ENCODE measurements at regions not wholly inside any gene's neighbourhood (a gene's known extent, or its start where the extent isn't known, plus 50 kb on each side); places are given as distances from the start of the nearest gene placed in this dataset.

GRCh38 chr5:24059006-24059405 lies 551.6 kb downstream of the PRDM9 start:
- Histone ChIP-seq H3K27ac (no peak overlapping the region), H3K4me1 (replicated peaks in 1 of 2) (no peaks in the 10 kb centered on the region), H3K4me3 (no peak overlapping the region)
- 0 to 100% (median 51%) methylated on average over 1 to 2 of the region's 2 CpGs; no CpG with 5 or more reads in 2 of the 10 experiments for WGBS, 10 experiments
- ATAC-seq (replicated peaks in 6 of 8), result no peak
- in situ Hi-C loops (cut with MboI; ENCODE audit: low pct_unique_long_range_greater_than_20kb in 2 of 9, low sequenced_read_pairs in 9 of 9, unreplicated experiment in 9 of 9), result no loop called here

- no peak for ATAC-seq (replicated peaks in 6 of 8)
- Histone ChIP-seq H3K27ac (no peak overlapping the region), H3K4me1 (replicated peaks in 1 of 2) (no peaks in the 10 kb centered on the region), H3K4me3 (no peak overlapping the region)
- 36 to 92% (median 77%) methylated on average over 2 to 4 of the region's 4 CpGs for WGBS, 10 experiments
- in situ Hi-C loops (cut with MboI; ENCODE audit: low pct_unique_long_range_greater_than_20kb in 2 of 9, low sequenced_read_pairs in 9 of 9, unreplicated experiment in 9 of 9), result no loop called here
These were observed 552.3 kb downstream of the PRDM9 start for GRCh38 chr5:24059716-24060115.

- ATAC-seq (replicated peaks in 6 of 8), result no peak
- Histone ChIP-seq H3K4me3 (no peak overlapping the region), H3K4me1 (replicated peaks in 1 of 2) (no peaks in the 10 kb centered on the region), H3K27ac (no peak overlapping the region)
- in situ Hi-C loops (cut with MboI; ENCODE audit: low pct_unique_long_range_greater_than_20kb in 2 of 9, low sequenced_read_pairs in 9 of 9, unreplicated experiment in 9 of 9), result no loop called here
- WGBS, 10 experiments, result 25 to 100% (median 87%) methylated on average over 1 to 4 of the region's 4 CpGs
These were observed 558.4 kb downstream of the PRDM9 start for GRCh38 chr5:24065779-24066178.

GRCh38 chr5:24067208-24067607 lies 559.8 kb downstream of the PRDM9 start:
- Histone ChIP-seq H3K4me1 (replicated peaks in 1 of 2) (no peaks in the 10 kb centered on the region), H3K27ac (no peak overlapping the region), H3K4me3 (no peak overlapping the region)
- ATAC-seq (replicated peaks in 6 of 8), result no peak
- 60 to 100% (median 83%) methylated on average over 1 to 2 of the region's 2 CpGs; no CpG with 5 or more reads in 4 of the 10 experiments for WGBS, 10 experiments
- in situ Hi-C loops (cut with MboI; ENCODE audit: low pct_unique_long_range_greater_than_20kb in 2 of 9, low sequenced_read_pairs in 9 of 9, unreplicated experiment in 9 of 9), result no loop called here

GRCh38 chr5:24068524-24068923 lies 561.1 kb downstream of the PRDM9 start:
- ATAC-seq (replicated peaks in 6 of 8), result no peak
- in situ Hi-C loops (cut with MboI; ENCODE audit: low pct_unique_long_range_greater_than_20kb in 2 of 9, low sequenced_read_pairs in 9 of 9, unreplicated experiment in 9 of 9), result no loop called here
- no peaks in the 10 kb centered on the region for H3K4me1 ChIP-seq (replicated peaks in 1 of 2)
- no peak overlapping the region for H3K4me3 ChIP-seq
- H3K27ac ChIP-seq, result no peak overlapping the region
- WGBS, 10 experiments, result 7 to 100% (median 95%) methylated on average over 2 to 3 of the region's 3 CpGs

- in situ Hi-C loops (cut with MboI; ENCODE audit: low pct_unique_long_range_greater_than_20kb in 2 of 9, low sequenced_read_pairs in 9 of 9, unreplicated experiment in 9 of 9), result no loop called here
- no peaks in the 10 kb centered on the region for H3K4me1 ChIP-seq (replicated peaks in 1 of 2)
- H3K27ac ChIP-seq, result no peak overlapping the region
- no peak overlapping the region for H3K4me3 ChIP-seq
- WGBS, 10 experiments, result 40 to 100% (median 81%) methylated on average over 1 to 4 of the region's 4 CpGs
- ATAC-seq (replicated peaks in 6 of 8), result peak in 1 of 8 experiments; percentile 78
These were observed 565.7 kb downstream of the PRDM9 start for GRCh38 chr5:24073107-24073506.

GRCh38 chr5:24080046-24080445 lies 564.7 kb downstream of the CDH10 start:
- 0 to 82% (median 26%) methylated on average over 1 to 2 of the region's 2 CpGs for WGBS, 10 experiments
- Histone ChIP-seq H3K27ac (no peak overlapping the region), H3K4me3 (no peak overlapping the region), H3K4me1 (replicated peaks in 1 of 2) (peaks cover 8% of the 10 kb centered on the region in 2 donors)
- ATAC-seq (replicated peaks in 6 of 8), result peak; percentile 61 to 97 (median 86)
- in situ Hi-C loops (cut with MboI; ENCODE audit: low pct_unique_long_range_greater_than_20kb in 2 of 9, low sequenced_read_pairs in 9 of 9, unreplicated experiment in 9 of 9), result no loop called here

GRCh38 chr5:24094081-24094679 lies 550.6 kb downstream of the CDH10 start:
- no peak for ATAC-seq (replicated peaks in 6 of 8)
- no peak overlapping the region for H3K27ac ChIP-seq
- no peak overlapping the region for H3K4me3 ChIP-seq
- no peaks in the 10 kb centered on the region for H3K4me1 ChIP-seq (replicated peaks in 1 of 2)
- in situ Hi-C loops (cut with MboI; ENCODE audit: low pct_unique_long_range_greater_than_20kb in 2 of 9, low sequenced_read_pairs in 9 of 9, unreplicated experiment in 9 of 9), result no loop called here
- 20 to 100% (median 79%) methylated on average over 2 to 7 of the region's 8 CpGs; no CpG with 5 or more reads in 2 of the 10 experiments for WGBS, 10 experiments

GRCh38 chr5:24102010-24102409 lies 542.8 kb downstream of the CDH10 start:
- no peak for ATAC-seq (replicated peaks in 6 of 8)
- Histone ChIP-seq H3K27ac (no peak overlapping the region), H3K4me1 (replicated peaks in 1 of 2) (peaks cover 0 to 16% of the 10 kb centered on the region in 2 donors), H3K4me3 (no peak overlapping the region)
- in situ Hi-C loops (cut with MboI; ENCODE audit: low pct_unique_long_range_greater_than_20kb in 2 of 9, low sequenced_read_pairs in 9 of 9, unreplicated experiment in 9 of 9), result loop anchor here in 1 of 9 experiments (25.0 kb wide), 1 partner anchor 265 kb away; no protein-coding TSS in a partner anchor
- WGBS, 10 experiments, result 27 to 94% (median 67%) methylated on average over 2 of the region's 2 CpGs; no CpG with 5 or more reads in 2 of the 10 experiments

- ATAC-seq (replicated peaks in 6 of 8), result peak in 5 of 8 experiments; percentile 49 to 98 (median 92)
- in situ Hi-C loops (cut with MboI; ENCODE audit: low pct_unique_long_range_greater_than_20kb in 2 of 9, low sequenced_read_pairs in 9 of 9, unreplicated experiment in 9 of 9), result loop anchor here in 1 of 9 experiments (25.0 kb wide), 1 partner anchor 266 kb away; no protein-coding TSS in a partner anchor
- Histone ChIP-seq H3K27ac (no peak overlapping the region), H3K4me1 (replicated peaks in 1 of 2) (peaks cover 0 to 16% of the 10 kb centered on the region in 2 donors), H3K4me3 (no peak overlapping the region)
- 10 to 75% (median 59%) methylated on average over 1 to 3 of the region's 3 CpGs; no CpG with 5 or more reads in 2 of the 10 experiments for WGBS, 10 experiments
These were observed 541.2 kb downstream of the CDH10 start for GRCh38 chr5:24103451-24104023.

GRCh38 chr5:24110004-24110615 lies 534.7 kb downstream of the CDH10 start:
- no peak overlapping the region for H3K4me3 ChIP-seq
- peak in 1 of 8 experiments; percentile 26 for ATAC-seq (replicated peaks in 6 of 8)
- H3K4me1 ChIP-seq (replicated peaks in 1 of 2), result peaks cover 0 to 2% of the 10 kb centered on the region in 2 donors
- WGBS, 10 experiments, result 5 to 70% (median 41%) methylated on average over 2 to 3 of the region's 3 CpGs
- no peak overlapping the region for H3K27ac ChIP-seq
- in situ Hi-C loops (cut with MboI; ENCODE audit: low pct_unique_long_range_greater_than_20kb in 2 of 9, low sequenced_read_pairs in 9 of 9, unreplicated experiment in 9 of 9), result loop anchor here in 1 of 9 experiments (25.0 kb wide), 1 partner anchor 273 kb away; no protein-coding TSS in a partner anchor

- peak in 5 of 8 experiments; percentile 46 to 78 (median 72) for ATAC-seq (replicated peaks in 6 of 8)
- in situ Hi-C loops (cut with MboI; ENCODE audit: low pct_unique_long_range_greater_than_20kb in 2 of 9, low sequenced_read_pairs in 9 of 9, unreplicated experiment in 9 of 9), result loop anchor here in 1 of 9 experiments (25.0 kb wide), 1 partner anchor 275 kb away; no protein-coding TSS in a partner anchor
- Histone ChIP-seq H3K4me3 (no peak overlapping the region), H3K27ac (no peak overlapping the region), H3K4me1 (replicated peaks in 1 of 2) (peaks cover 0 to 2% of the 10 kb centered on the region in 2 donors)
- WGBS, 10 experiments, result 0 to 100% (median 79%) methylated on average over 1 to 2 of the region's 2 CpGs; no CpG with 5 or more reads in 2 of the 10 experiments
These were observed 532.4 kb downstream of the CDH10 start for GRCh38 chr5:24112420-24112819.

GRCh38 chr5:24118351-24118750 lies 526.4 kb downstream of the CDH10 start:
- ATAC-seq (replicated peaks in 6 of 8), result no peak
- 3 to 100% (median 80%) methylated on average over 1 to 2 of the region's 2 CpGs for WGBS, 10 experiments
- H3K27ac ChIP-seq, result no peak overlapping the region
- no peaks in the 10 kb centered on the region for H3K4me1 ChIP-seq (replicated peaks in 1 of 2)
- H3K4me3 ChIP-seq, result no peak overlapping the region
- in situ Hi-C loops (cut with MboI; ENCODE audit: low pct_unique_long_range_greater_than_20kb in 2 of 9, low sequenced_read_pairs in 9 of 9, unreplicated experiment in 9 of 9), result loop anchor here in 1 of 9 experiments (25.0 kb wide), 1 partner anchor 281 kb away; no protein-coding TSS in a partner anchor

Measured in motor neuron (in vitro differentiated cells).